ENCODE measurements at regions not wholly inside any gene's neighbourhood (a gene's known extent, or its start where the extent isn't known, plus 50 kb on each side); places are given as distances from the start of the nearest gene placed in this dataset.
"Not testable (repeated sequence)": the region's sequence is repeated elsewhere in the genome, so short reads cannot be mapped to it uniquely, and the experiment has no call there.

GRCh38 chr6:76972474-76972873, 490.8 kb downstream of the HTR1B start:
- no peak for DNase-seq (ENCODE audit: low spot score)

GRCh38 chr6:76959177-76959576, 504.1 kb downstream of the HTR1B start:
- DNase-seq (ENCODE audit: low spot score), result not testable (repeated sequence)

- DNase-seq (ENCODE audit: low spot score), result no peak
These were observed 520.9 kb downstream of the HTR1B start for GRCh38 chr6:76942203-76942966.

- DNase-seq (ENCODE audit: low spot score), result no peak
These were observed 523.1 kb downstream of the HTR1B start for GRCh38 chr6:76940191-76940590.

- no peak for DNase-seq (ENCODE audit: low spot score)
These were observed 548.6 kb downstream of the HTR1B start for GRCh38 chr6:76914737-76915136.

GRCh38 chr6:76905541-76905940, 557.8 kb downstream of the HTR1B start:
- not testable (repeated sequence) for DNase-seq (ENCODE audit: low spot score)

- DNase-seq (ENCODE audit: low spot score), result no peak
These were observed 570.7 kb downstream of the HTR1B start for GRCh38 chr6:76892542-76892941.

- no peak for DNase-seq (ENCODE audit: low spot score)
These were observed 574.9 kb downstream of the HTR1B start for GRCh38 chr6:76888351-76888750.

- DNase-seq (ENCODE audit: low spot score), result no peak
These were observed 576.4 kb downstream of the HTR1B start for GRCh38 chr6:76886900-76887299.

GRCh38 chr6:76885861-76886301, 577.4 kb downstream of the HTR1B start:
- DNase-seq (ENCODE audit: low spot score), result peak; percentile 5

- DNase-seq (ENCODE audit: low spot score), result no peak
These were observed 581.9 kb downstream of the HTR1B start for GRCh38 chr6:76881414-76881813.

- no peak for DNase-seq (ENCODE audit: low spot score)
These were observed 586.3 kb downstream of the HTR1B start for GRCh38 chr6:76876922-76877553.

GRCh38 chr6:76876430-76876829, 586.9 kb downstream of the HTR1B start:
- DNase-seq (ENCODE audit: low spot score), result not testable (repeated sequence)

GRCh38 chr6:76867182-76867581, 596.1 kb downstream of the HTR1B start:
- no peak for DNase-seq (ENCODE audit: low spot score)

- DNase-seq (ENCODE audit: low spot score), result no peak
These were observed 597.0 kb downstream of the HTR1B start for GRCh38 chr6:76866091-76866915.

- DNase-seq (ENCODE audit: low spot score), result no peak
These were observed 600.4 kb downstream of the HTR1B start for GRCh38 chr6:76862936-76863335.

- DNase-seq (ENCODE audit: low spot score), result no peak
These were observed 601.9 kb downstream of the HTR1B start for GRCh38 chr6:76861403-76861802.

- no peak for DNase-seq (ENCODE audit: low spot score)
These were observed 607.2 kb downstream of the HTR1B start for GRCh38 chr6:76856065-76856464.

- DNase-seq (ENCODE audit: low spot score), result peak; percentile 13
These were observed 610.5 kb downstream of the HTR1B start for GRCh38 chr6:76852776-76853175.

GRCh38 chr6:76849274-76849970, 613.9 kb downstream of the HTR1B start:
- not testable (repeated sequence) for DNase-seq (ENCODE audit: low spot score)

- no peak for DNase-seq (ENCODE audit: low spot score)
These were observed 620.1 kb downstream of the HTR1B start for GRCh38 chr6:76843054-76843822.
